Esophagus muscularis mucosa (tissue), 4 donors: ENCODE measurements at regions not wholly inside any gene's neighbourhood (a gene's known extent, or its start where the extent isn't known, plus 50 kb on each side); places are given as distances from the start of the nearest gene placed in this dataset.

Source experiments
- CTCF ChIP-seq, 3 experiments: fragments of 200-600 bp in 2 of 3; fragments of 450-650 bp in 1 of 3; sonication (generic) in 2 of 3; IDR thresholded peaks; one replicate each; pipeline ENCODE4 v1.5.1; 2017 to 2019; ENCODE audit warnings: antibody characterized with exemption in 3 of 3, mild to moderate bottlenecking in 2 of 3, moderate library complexity in 1 of 3
- EP300 ChIP-seq: sonication (generic); formaldehyde crosslinking; IDR thresholded peaks from one replicate; pipeline ENCODE4 v1.6.1; 2017; ENCODE audit warnings: antibody characterized with exemption
- POLR2A ChIP-seq: fragments of 450-650 bp; IDR thresholded peaks from one replicate; pipeline ENCODE4 v1.6.1; 2017; ENCODE audit warnings: antibody characterized with exemption, moderate library complexity, mild to moderate bottlenecking, low read depth
- POLR2AphosphoS5 ChIP-seq, 2 donors: sonication (generic); formaldehyde crosslinking; IDR thresholded peaks; one replicate each; pipeline ENCODE4 v1.6.1; 2017; ENCODE audit warnings: antibody characterized with exemption in 2 of 2

GRCh38 chr22:27632451-27633295 lies 168.9 kb downstream of the MN1 start:
- TF ChIP-seq CTCF (IDR thresholded peaks at IDR 0.05) (no peak), POLR2A (no peak), EP300 (no peak), POLR2AphosphoS5 (IDR thresholded peaks at IDR 0.05) (peak in 1 of 2 donors; percentile 16)
